Tibial artery (tissue), 4 donors: ENCODE measurements at regions not wholly inside any gene's neighbourhood (a gene's known extent, or its start where the extent isn't known, plus 50 kb on each side); places are given as distances from the start of the nearest gene placed in this dataset.

Experiments
- DNase-seq, 2 donors: peaks; one replicate each; pipeline ENCODE4 v3.0.0-alpha.2; 2019
- H3K27ac ChIP-seq, 2 donors: fragments of 200-600 bp; sonication (generic) in 1 of 2; 1 replicate in 1 of 2; 2 replicates in 1 of 2; pipeline ENCODE4 v1.5.1; 2018 to 2019; ENCODE audit warnings: mild to moderate bottlenecking in 1 of 2
- H3K27me3 ChIP-seq, 2 donors: fragments of 200-600 bp; sonication (generic) in 1 of 2; one replicate each; pipeline versions ENCODE4 v1.5.1 to v1.6.0; 2016 to 2019
- H3K36me3 ChIP-seq, 3 donors: fragments of 200-600 bp; sonication (generic) in 2 of 3; one replicate each; pipeline ENCODE4 v1.5.1; 2016 to 2019; ENCODE audit warnings: mild to moderate bottlenecking in 2 of 3
- H3K4me1 ChIP-seq, 4 donors: fragments of 200-600 bp; sonication (generic) in 2 of 4; 1 replicate in 3 of 4; 2 replicates in 1 of 4; pipeline ENCODE4 v1.5.1; 2016 to 2019
- H3K4me3 ChIP-seq, 2 donors: fragments of 200-600 bp; sonication (generic) in 1 of 2; 1 replicate in 1 of 2; 2 replicates in 1 of 2; pipeline ENCODE4 v1.5.1; 2018 to 2019; ENCODE audit warnings: mild to moderate bottlenecking in 2 of 2
- H3K9me3 ChIP-seq, 3 donors: fragments of 200-600 bp; sonication (generic) in 1 of 3; one replicate each; pipeline ENCODE4 v1.5.1; 2016 to 2019
- intact Hi-C: fragments of 100-400 bp; cut with DNase I; formaldehyde crosslinking; loops from one replicate; pipeline ENCODE4 v1.15.0; 2023; ENCODE audit warnings: low total_unique reads
- TF ChIP-seq, protein P1 (sequence below), 2 experiments: fragments of 200-600 bp in 1 of 2; fragments of 450-650 bp in 1 of 2; IDR thresholded peaks; one replicate each; pipeline ENCODE4 v1.5.1; 2017 to 2019; ENCODE audit warnings: antibody characterized with exemption in 2 of 2, mild to moderate bottlenecking in 1 of 2, moderate library complexity in 1 of 2

DNA sequence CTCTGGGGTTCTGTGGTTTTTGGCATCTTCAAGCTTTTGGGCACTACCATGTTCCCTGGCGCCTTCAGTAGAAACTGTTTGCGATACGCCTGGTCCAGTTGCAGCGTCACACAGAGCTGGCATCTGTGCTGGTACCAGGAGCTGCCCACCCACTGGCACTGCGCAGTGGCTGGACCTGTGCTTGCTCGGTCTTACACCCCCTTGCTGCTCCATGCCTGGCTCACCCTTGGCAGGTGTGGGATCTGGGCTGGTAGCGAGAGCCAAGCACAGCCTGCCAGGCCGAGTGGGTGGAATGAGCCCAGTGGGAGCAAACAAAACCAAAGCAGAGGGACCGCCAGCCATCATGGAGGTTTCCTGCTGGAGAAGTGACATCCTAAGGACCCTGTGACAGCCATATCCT lies 170.2 kb upstream of the IRX2 start:
- H3K36me3 ChIP-seq: no peaks in the 10 kb centered on the region
- H3K4me1 ChIP-seq: no peaks in the 10 kb centered on the region
- H3K4me3 ChIP-seq: no peak overlapping the region
- no peak overlapping the region for H3K27ac ChIP-seq
- TF ChIP-seq, protein P1, sequence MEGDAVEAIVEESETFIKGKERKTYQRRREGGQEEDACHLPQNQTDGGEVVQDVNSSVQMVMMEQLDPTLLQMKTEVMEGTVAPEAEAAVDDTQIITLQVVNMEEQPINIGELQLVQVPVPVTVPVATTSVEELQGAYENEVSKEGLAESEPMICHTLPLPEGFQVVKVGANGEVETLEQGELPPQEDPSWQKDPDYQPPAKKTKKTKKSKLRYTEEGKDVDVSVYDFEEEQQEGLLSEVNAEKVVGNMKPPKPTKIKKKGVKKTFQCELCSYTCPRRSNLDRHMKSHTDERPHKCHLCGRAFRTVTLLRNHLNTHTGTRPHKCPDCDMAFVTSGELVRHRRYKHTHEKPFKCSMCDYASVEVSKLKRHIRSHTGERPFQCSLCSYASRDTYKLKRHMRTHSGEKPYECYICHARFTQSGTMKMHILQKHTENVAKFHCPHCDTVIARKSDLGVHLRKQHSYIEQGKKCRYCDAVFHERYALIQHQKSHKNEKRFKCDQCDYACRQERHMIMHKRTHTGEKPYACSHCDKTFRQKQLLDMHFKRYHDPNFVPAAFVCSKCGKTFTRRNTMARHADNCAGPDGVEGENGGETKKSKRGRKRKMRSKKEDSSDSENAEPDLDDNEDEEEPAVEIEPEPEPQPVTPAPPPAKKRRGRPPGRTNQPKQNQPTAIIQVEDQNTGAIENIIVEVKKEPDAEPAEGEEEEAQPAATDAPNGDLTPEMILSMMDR (IDR thresholded peaks at IDR 0.05): no peak
- intact Hi-C loops: no loop called here
- no peak for DNase-seq
- H3K27me3 ChIP-seq: no peaks in the 10 kb centered on the region
- peaks cover 0 to 4% (median 0%) of the 10 kb centered on the region in 3 donors for H3K9me3 ChIP-seq

DNA sequence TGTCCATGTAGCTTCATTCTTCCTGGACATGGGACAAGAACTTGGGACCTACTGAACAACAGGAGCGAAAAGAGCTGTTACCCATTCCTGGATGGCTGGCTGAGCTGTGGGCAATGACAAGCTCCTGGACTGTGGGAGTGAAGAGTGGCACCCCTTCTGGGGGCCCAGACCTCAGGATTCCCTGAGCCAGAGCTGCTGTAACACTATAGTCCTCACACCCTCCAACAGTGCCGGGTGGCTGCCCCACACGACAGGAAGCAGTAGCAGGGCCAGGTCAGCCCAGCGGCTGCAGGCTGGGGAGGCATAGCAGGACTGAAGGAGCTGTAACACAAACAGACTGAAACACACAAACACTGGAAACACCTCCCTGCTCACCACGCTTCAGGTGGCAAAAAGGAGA lies 169.7 kb upstream of the IRX2 start:
- Histone ChIP-seq H3K9me3 (peaks cover 0 to 4% (median 0%) of the 10 kb centered on the region in 3 donors), H3K4me1 (no peaks in the 10 kb centered on the region), H3K27me3 (no peaks in the 10 kb centered on the region), H3K4me3 (no peak overlapping the region), H3K36me3 (no peaks in the 10 kb centered on the region), H3K27ac (no peak overlapping the region)
- TF ChIP-seq, protein P1 (IDR thresholded peaks at IDR 0.05): no peak
- no peak for DNase-seq
- intact Hi-C loops: no loop called here

DNA sequence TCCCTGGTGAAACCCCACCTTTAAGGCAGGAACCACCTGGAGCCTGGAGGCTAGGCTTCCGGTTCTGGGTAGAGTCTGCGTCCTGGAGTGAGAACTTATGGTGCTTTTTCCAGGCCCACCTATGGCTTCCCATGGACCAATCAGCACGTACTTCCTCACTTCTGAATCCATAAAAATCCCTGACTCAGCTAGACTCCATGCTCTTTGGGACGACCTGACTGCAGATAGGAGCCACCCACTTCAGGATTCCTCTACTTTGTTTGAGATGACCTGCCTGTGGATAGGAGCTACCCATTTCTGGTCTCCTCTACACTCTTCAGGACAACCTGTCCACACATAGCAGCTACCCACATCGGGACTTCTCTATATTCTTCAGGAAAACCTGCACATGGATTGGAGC lies 168.8 kb upstream of the IRX2 start:
- H3K27ac ChIP-seq: no peak overlapping the region
- intact Hi-C loops: no loop called here
- H3K36me3 ChIP-seq: no peaks in the 10 kb centered on the region
- DNase-seq: no peak
- H3K4me1 ChIP-seq: no peaks in the 10 kb centered on the region
- H3K9me3 ChIP-seq: peaks cover 0 to 4% (median 0%) of the 10 kb centered on the region in 3 donors
- no peaks in the 10 kb centered on the region for H3K27me3 ChIP-seq
- TF ChIP-seq, protein P1 (IDR thresholded peaks at IDR 0.05): no peak
- H3K4me3 ChIP-seq: no peak overlapping the region

DNA sequence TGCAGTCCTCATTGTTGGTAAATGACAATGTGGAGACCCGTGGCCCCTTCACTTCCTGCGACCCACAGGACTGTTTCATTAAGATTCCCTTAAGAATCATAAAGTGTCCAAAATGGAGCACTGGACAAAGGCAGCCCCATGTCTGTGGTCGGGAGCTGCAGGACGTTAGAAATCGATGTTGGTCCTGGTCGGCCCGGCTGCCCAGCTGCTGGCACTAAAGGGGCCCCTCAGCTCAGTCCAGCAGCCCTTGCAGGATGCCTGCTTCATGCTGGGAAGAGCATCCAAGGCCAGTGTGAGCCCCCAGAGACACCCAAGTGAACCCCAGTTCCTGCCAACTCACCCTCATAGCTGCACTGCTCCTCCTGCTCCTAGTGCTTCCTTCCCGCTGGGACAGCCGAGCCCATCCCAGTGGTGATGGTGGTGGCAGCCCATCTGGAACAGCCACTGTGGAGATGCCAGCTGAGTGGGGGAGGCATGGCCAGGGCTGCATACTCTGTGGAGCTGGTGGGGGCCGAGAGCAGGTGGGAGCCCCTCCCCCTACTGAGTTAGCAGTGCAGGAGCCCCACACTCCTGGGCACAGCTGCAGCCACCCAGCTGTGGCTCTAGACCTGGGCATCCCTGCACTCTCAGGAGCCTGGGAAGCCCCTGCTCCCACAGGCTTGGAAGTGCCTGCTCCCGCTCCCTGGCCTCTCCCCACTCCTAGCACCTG lies 168.0 kb upstream of the IRX2 start:
- H3K27ac ChIP-seq: no peak overlapping the region
- H3K36me3 ChIP-seq: no peaks in the 10 kb centered on the region
- H3K9me3 ChIP-seq: peaks cover 0 to 4% (median 0%) of the 10 kb centered on the region in 3 donors
- TF ChIP-seq, protein P1 (IDR thresholded peaks at IDR 0.05): no peak
- H3K4me3 ChIP-seq: no peak overlapping the region
- no peaks in the 10 kb centered on the region for H3K27me3 ChIP-seq
- intact Hi-C loops: no loop called here
- no peaks in the 10 kb centered on the region for H3K4me1 ChIP-seq
- no peak for DNase-seq

DNA sequence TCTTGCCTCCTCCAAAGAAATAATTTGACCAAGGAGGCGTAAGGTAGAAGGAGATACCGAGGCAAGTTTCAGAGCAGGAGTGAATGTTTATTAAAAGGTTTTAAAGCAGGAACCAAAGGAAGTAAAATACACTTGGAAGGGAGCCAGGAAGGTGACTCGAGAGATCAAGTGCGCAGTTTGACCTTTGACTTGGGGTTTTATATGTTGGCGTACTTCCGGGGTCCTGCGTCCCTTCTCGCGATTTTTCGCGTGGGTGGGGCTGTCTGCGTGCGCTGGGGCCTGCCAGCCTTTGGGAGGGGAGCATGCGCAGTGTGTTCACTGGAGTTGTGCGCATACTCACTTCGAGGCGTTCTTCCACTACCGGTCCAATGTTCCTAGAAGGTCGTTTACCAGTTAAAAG lies 166.0 kb upstream of the IRX2 start:
- TF ChIP-seq, protein P1 (IDR thresholded peaks at IDR 0.05): no peak
- Histone ChIP-seq H3K4me1 (no peaks in the 10 kb centered on the region), H3K27me3 (no peaks in the 10 kb centered on the region), H3K9me3 (peaks cover 0 to 4% (median 0%) of the 10 kb centered on the region in 3 donors), H3K4me3 (no peak overlapping the region), H3K36me3 (no peaks in the 10 kb centered on the region), H3K27ac (no peak overlapping the region)
- DNase-seq: no peak
- intact Hi-C loops: no loop called here
